SK-N-SH (cell line): ENCODE measurements at regions not wholly inside any gene's neighbourhood (a gene's known extent, or its start where the extent isn't known, plus 50 kb on each side); places are given as distances from the start of the nearest gene placed in this dataset.

ENCODE experiments used
- RAD21 ChIP-seq: IDR thresholded peaks from 2 replicates; pipeline ENCODE4 v1.6.1; 2012; ENCODE audit warnings: mild to moderate bottlenecking, low read length
- TF ChIP-seq, protein P1 (sequence below): IDR thresholded peaks from 2 replicates; pipeline ENCODE4 v1.4.0; 2012; ENCODE audit warnings: low read depth, borderline replicate concordance
- TF ChIP-seq, protein P2 (sequence below): fragments of 200-600 bp; sonication (generic); IDR thresholded peaks from 2 replicates; pipeline ENCODE4 v1.6.1; 2017; ENCODE audit warnings: antibody characterized with exemption, mild to moderate bottlenecking, moderate library complexity

GRCh38 chr12:24649209-24649608, 299.7 kb downstream of the BCAT1 start:
- TF ChIP-seq, protein P1, sequence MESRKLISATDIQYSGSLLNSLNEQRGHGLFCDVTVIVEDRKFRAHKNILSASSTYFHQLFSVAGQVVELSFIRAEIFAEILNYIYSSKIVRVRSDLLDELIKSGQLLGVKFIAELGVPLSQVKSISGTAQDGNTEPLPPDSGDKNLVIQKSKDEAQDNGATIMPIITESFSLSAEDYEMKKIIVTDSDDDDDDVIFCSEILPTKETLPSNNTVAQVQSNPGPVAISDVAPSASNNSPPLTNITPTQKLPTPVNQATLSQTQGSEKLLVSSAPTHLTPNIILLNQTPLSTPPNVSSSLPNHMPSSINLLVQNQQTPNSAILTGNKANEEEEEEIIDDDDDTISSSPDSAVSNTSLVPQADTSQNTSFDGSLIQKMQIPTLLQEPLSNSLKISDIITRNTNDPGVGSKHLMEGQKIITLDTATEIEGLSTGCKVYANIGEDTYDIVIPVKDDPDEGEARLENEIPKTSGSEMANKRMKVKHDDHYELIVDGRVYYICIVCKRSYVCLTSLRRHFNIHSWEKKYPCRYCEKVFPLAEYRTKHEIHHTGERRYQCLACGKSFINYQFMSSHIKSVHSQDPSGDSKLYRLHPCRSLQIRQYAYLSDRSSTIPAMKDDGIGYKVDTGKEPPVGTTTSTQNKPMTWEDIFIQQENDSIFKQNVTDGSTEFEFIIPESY: no peak
- TF ChIP-seq, protein P2, sequence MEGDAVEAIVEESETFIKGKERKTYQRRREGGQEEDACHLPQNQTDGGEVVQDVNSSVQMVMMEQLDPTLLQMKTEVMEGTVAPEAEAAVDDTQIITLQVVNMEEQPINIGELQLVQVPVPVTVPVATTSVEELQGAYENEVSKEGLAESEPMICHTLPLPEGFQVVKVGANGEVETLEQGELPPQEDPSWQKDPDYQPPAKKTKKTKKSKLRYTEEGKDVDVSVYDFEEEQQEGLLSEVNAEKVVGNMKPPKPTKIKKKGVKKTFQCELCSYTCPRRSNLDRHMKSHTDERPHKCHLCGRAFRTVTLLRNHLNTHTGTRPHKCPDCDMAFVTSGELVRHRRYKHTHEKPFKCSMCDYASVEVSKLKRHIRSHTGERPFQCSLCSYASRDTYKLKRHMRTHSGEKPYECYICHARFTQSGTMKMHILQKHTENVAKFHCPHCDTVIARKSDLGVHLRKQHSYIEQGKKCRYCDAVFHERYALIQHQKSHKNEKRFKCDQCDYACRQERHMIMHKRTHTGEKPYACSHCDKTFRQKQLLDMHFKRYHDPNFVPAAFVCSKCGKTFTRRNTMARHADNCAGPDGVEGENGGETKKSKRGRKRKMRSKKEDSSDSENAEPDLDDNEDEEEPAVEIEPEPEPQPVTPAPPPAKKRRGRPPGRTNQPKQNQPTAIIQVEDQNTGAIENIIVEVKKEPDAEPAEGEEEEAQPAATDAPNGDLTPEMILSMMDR: no peak
- TF ChIP-seq RAD21: no peak
